ENCODE measurements at regions not wholly inside any gene's neighbourhood (a gene's known extent, or its start where the extent isn't known, plus 50 kb on each side); places are given as distances from the start of the nearest gene placed in this dataset.
"Not testable (repeated sequence)": the region's sequence is repeated elsewhere in the genome, so short reads cannot be mapped to it uniquely, and the experiment has no call there.

- DNase-seq = peak; percentile 69
Observed at GRCh38 chr6:144659202-144660182, 374.4 kb downstream of the UTRN start.

GRCh38 chr6:144660561-144661115 lies 375.5 kb downstream of the UTRN start:
- peak; percentile 49 for DNase-seq

GRCh38 chr6:144661116-144661806 lies 376.1 kb downstream of the UTRN start:
- DNase-seq = peak; percentile 50

DNA sequence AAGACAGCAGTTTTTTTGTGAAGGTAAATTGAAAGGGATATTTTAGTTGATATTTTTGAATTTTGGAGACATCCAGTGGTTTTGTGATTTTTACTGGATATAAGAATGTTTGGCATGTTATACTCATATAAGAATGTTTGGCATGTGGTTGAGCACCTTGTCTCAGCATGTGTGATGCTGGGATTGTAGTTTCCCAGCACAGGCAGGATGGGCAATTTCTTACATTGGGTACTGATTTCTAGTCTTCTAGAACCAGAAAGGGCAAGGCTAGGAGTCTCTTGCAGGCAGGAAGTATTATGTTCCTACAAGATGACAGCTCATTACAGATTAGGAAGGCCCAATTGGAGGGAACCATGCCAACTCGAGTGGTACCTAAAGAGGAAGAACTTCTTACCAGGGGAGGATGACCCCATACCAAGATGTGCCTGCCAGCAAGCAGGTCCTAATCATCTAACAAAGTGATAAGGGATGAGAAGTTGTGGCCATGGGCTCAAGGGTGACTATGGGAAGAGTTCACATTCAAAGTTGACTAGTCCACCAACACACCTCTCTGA lies 377.8 kb downstream of the UTRN start:
- DNase-seq = no peak

DNA sequence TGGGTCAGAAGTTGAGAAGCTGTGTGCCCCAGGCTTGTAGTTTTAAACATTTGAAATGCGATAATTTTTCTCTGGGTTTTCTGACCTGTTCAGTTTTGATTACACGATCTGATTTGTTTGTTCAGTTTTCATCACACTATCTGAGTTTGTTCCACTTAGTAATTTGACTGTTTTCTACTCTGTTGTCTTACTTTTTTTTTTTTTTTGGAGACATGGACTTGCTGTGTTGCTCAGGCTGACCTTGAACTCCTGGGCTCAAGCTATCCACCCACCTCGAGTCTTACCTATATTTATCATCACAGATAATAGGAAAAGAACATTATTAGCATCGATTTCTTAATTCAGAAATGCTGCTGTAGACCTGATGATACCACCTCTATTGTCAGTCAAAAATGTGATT lies 379.1 kb downstream of the UTRN start:
- no peak for DNase-seq

DNA sequence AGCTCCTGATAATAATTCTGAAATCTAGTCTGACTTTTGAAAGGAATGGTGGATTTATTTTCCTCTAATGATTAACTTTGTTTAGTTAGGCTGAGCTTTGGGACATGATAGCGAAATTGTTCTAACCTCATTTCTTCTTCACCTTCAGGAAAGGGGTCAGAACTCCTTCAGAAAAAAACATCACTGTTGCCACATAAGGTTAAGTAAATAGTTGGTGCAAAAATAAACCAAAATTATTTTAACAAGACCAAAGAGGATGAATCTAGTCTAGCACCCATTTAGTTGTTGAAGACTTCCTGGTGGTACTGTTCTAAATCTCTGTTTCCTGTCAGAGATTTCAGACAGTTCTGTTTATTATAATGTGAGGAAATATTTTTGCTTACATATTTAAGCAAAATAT lies 379.8 kb downstream of the UTRN start:
- DNase-seq = no peak

GRCh38 chr6:144665932-144666450 lies 380.9 kb downstream of the UTRN start:
- no peak for DNase-seq

GRCh38 chr6:144666781-144667180 lies 381.6 kb downstream of the UTRN start:
- no peak for DNase-seq

DNA sequence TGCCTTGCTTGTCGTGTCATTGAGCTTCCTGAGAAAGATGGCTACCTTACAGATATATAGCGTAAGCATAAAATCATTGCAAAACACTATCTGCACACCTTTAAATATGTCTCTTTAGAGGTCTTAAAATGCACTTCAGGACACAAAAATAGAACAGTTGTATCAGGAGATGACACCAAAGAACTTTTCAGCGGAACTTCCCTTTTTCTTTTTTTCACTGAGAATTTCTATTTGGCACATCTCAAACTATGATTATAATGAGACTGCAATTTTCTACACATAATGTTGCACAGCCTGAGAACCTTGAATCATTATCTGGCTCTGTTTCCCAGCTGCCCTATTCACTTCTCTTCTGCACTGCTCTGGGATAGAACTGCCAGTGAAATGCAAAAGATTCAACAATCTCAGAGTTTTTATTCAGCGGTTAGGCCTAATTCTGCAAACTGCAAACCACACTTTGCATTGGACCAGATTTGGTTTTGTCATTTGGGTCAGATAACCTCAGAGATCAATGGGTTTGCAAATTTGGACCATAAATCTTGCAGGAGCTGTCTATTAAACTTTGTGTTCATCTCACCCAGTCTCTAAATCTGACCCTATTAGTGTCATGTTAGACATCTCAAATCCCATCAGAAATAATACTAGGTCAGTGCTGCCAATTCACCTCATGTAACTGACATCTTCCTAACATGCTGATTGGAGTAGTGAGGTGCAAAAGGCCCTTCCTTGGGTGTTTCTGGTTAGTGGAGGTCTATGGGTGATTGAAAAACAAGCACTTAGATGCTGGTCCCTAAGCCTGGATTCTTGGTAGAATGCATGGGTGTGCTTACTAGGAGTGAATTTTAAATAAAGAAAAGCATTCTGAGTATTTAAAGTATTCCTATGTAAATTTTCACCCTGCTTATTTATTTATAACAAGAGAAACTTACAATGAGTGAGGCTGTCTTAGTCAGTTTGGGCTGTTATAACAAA lies 382.7 kb downstream of the UTRN start:
- no peak for DNase-seq

GRCh38 chr6:144670259-144670658 lies 385.1 kb downstream of the UTRN start:
- DNase-seq = not testable (repeated sequence)

DNA sequence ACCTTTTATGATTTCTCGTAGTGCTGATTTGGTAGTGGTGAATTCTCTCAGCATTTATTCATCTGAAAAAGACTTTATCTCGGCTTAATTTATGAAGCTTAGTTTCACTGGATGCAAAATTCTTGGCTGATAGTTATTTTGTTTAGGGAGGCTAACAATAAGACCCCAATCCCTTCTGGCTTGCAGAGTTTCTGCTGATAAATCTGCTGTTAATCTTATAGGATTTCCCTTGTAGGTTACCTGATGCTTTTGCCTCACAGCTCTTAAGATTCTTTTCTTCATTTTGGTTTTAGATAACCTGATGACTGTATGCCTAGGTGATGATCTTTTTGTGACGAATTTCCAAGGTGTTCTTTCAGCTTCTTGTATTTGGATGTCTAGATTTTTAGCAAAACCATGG lies 388.7 kb downstream of the UTRN start:
- no peak for DNase-seq

DNA sequence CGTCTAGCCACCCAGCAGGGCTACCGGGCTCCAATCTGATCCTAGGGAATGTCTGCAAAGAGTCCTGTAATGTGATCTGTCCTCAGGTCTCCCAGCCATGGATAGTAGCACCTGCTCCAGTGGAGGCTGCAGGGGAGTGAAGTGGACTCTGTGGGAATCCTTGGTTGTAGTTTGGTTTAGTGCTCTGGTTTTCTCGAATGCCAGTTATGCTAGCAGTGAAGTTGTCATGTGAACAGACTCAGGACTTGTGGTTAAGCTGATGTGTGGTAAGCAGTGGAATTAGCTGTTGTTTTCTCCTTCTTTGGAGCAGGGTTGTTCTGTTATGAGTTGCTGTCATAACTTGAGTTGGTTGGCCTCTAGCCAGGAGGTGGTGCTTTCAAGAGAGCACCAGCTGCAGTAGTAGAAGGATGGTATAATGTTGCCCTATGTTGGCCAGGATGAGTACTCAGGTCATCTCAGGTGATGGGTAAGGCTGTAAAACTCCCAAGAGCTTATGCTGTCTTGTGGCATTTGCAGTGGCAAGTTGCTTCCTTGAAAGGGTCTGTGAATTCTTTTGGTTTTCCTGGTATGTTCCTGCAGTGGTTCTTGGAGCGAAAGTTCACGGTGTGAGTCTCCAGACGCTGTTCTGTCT lies 390.2 kb downstream of the UTRN start:
- DNase-seq = no peak

DNA sequence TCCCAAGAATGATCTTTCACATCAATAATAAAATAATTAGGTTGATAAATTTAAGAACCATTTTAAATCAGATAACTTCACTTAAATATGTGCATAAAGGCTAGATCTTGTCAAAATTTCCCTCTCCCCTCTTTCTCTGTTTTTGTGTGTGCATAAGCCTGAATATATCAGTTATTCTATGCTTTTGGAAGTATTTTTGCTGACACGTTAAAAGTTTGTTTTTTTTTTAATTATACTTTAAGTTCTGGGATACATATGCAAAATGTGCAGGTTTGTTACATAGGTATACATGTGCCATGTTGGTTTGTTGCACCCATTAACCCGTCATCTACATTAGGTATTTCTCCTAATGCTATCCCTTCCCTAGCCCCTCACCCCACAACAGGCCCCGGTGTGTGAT lies 391.2 kb downstream of the UTRN start:
- DNase-seq = not testable (repeated sequence)

GRCh38 chr6:144677263-144677662 lies 392.1 kb downstream of the UTRN start:
- DNase-seq = not testable (repeated sequence)

GRCh38 chr6:144678844-144679243 lies 393.7 kb downstream of the UTRN start:
- no peak for DNase-seq

DNA sequence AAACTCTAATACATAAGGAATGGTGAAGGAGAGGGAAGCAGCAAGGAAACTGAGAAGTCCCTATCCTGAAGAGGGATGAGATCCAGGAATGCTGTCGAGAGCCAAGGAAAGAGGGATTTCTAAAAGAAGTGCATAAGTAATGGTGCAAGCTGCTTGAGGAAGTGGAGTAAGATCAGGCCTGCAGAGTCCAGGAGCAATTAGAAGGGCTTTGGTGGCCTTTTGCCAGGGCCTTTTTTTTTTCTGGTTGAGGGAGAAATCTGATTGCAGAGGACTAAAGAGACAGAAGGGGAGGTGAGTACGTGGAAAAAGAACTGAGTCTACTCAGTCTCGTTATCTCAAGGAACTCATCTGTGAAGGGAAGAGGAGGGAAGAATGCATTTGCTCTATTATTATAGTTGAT lies 396.2 kb downstream of the UTRN start:
- DNase-seq = no peak

GRCh38 chr6:144683216-144684070 lies 398.3 kb downstream of the UTRN start:
- DNase-seq = no peak

DNA sequence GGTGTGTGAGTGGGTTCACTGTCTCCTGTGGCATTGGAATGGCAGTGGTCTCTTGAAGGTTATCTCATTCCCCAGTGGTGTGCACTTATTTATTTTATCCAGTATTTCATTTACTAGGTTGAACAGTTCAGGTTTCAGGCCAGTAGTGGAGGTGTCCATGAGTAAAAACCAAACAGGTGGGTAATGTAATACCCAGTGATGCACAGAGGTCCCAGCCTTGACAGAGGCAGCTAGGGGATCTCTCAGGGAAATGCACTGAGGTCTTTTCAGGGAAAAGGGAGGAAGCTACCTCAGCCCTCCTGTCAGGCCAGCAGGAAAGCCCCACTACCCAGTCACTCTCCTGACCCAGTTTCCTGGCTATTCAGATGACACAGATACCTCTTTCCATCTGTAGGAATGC lies 403.6 kb downstream of the UTRN start:
- DNase-seq = no peak

GRCh38 chr6:144689503-144690040 lies 404.4 kb downstream of the UTRN start:
- DNase-seq = no peak

- DNase-seq = no peak
Observed at GRCh38 chr6:144690133-144690532, 405.0 kb downstream of the UTRN start.

Measured in retina (tissue), 1 donor.